Heart left ventricle (tissue), 13 donors: ENCODE measurements at regions not wholly inside any gene's neighbourhood (a gene's known extent, or its start where the extent isn't known, plus 50 kb on each side); places are given as distances from the start of the nearest gene placed in this dataset.

Source experiments
- POLR2A ChIP-seq, 2 donors: fragments of 450-650 bp; IDR thresholded peaks; one replicate each; pipeline ENCODE4 v1.6.1; 2017; ENCODE audit warnings: antibody characterized with exemption in 2 of 2, mild to moderate bottlenecking in 2 of 2, moderate library complexity in 2 of 2
- TF ChIP-seq, protein P1 (sequence below), 12 donors: fragments of 200-600 bp; sonication (generic) in 4 of 12; IDR thresholded peaks; one replicate each; pipeline versions ENCODE4 v1.5.0 to v1.8.0; 2018 to 2022; ENCODE audit warnings: antibody characterized with exemption in 12 of 12, mild to moderate bottlenecking in 5 of 12
- donor health status: ischemic (EF 13 %, LVEDD 7.1; RV severe dilation, severe dysfunction).
- donor health status: DM: no; HTN: yes; CAD: no.
- donor health status: DM: no; HTN: no; CAD: no.
- donor health status: ischemic (EF 25% LVEDD 6.9; RV normal size, moderate dysfunction).
- donor health status: ischemic (EF 25% LVEDD 5.7; RV mildly dilated, moderate dysfunction).
- donor health status: ischemic (EF 35%, LVEDD 5.7; RV mildly dilated, moderate dysfunction).
- donor health status: nonischemic (EF 11% LVEDD 7.7; RV severe dilation, severe dysfunction).
- donor health status: DM: yes; HTN: yes; CAD: no.
- donor health status: PGD.
- donor health status: ischemic (EF 29% LVEDD 5.4; RV normal size, mild dysfunction).
- donor health status: nonischemic (EF 23%, LVEDD 6.1; RV moderate dilation, normal function).

DNA sequence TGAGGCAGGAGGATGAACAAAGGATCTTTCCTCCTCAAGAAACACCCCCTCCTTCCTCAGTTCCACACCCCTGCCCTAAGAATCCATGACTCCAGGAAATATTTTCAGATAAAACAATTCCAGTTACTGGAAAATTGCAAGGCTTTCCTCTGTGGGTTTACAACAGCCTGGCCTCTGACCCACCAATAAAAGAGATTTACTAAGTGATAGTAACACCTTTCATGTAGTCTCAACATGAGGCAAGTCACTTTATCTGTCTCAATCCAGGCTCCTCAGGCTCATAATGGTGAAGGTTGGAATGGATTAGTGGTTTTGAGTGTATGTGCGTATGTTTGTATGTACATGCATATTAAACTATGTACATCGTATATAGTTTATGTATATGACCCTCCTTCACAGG is 71.4 kb upstream of the PPP2R5A start:
- TF ChIP-seq, protein P1, sequence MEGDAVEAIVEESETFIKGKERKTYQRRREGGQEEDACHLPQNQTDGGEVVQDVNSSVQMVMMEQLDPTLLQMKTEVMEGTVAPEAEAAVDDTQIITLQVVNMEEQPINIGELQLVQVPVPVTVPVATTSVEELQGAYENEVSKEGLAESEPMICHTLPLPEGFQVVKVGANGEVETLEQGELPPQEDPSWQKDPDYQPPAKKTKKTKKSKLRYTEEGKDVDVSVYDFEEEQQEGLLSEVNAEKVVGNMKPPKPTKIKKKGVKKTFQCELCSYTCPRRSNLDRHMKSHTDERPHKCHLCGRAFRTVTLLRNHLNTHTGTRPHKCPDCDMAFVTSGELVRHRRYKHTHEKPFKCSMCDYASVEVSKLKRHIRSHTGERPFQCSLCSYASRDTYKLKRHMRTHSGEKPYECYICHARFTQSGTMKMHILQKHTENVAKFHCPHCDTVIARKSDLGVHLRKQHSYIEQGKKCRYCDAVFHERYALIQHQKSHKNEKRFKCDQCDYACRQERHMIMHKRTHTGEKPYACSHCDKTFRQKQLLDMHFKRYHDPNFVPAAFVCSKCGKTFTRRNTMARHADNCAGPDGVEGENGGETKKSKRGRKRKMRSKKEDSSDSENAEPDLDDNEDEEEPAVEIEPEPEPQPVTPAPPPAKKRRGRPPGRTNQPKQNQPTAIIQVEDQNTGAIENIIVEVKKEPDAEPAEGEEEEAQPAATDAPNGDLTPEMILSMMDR (IDR thresholded peaks at IDR 0.05) = no peak
- no peak for TF ChIP-seq POLR2A (IDR thresholded peaks at IDR 0.05)
